OCI-LY7 (cell line): ENCODE measurements at regions not wholly inside any gene's neighbourhood (a gene's known extent, or its start where the extent isn't known, plus 50 kb on each side); places are given as distances from the start of the nearest gene placed in this dataset.

Source experiments
- BruUV-seq: library from RNA; stranded (reverse); fragments of 400-500 nt; replicated peaks from 2 replicates; lab custom pipeline; 2021; lab: Mats Ljungman, UMichigan
- CTCF ChIA-PET: fragments of 300-600 bp; sonication (Branson Sonifier 250); formaldehyde crosslinking; loops from one replicate; lab custom pipeline; 2022; ENCODE audit warnings: antibody characterized with exemption; ENCODE audit not compliant: unreplicated experiment; lab: Charles Lee
- POLR2A ChIA-PET: fragments of 300-600 bp; sonication (Branson Sonifier 250); formaldehyde crosslinking; loops from one replicate; lab custom pipeline; 2022; ENCODE audit warnings: antibody characterized with exemption; lab: Charles Lee
- DNase-seq: peaks from one replicate; pipeline ENCODE4 v3.0.0-alpha.2; 2015; ENCODE audit warnings: low spot score
- H2AFZ ChIP-seq: fragments of 200-600 bp; sonication (generic), shearing (Covaris generic); 2 replicates; pipeline ENCODE4 v1.6.1; 2014; ENCODE audit warnings: mild to moderate bottlenecking, antibody characterized with exemption, low read length, moderate library complexity
- H3K27ac ChIP-seq: fragments of 200-600 bp; sonication (generic); 2 replicates; pipeline ENCODE4 v1.5.1; 2014; ENCODE audit warnings: mixed run types, low read depth, mild to moderate bottlenecking, moderate library complexity, low read length, inconsistent platforms; ENCODE audit not compliant: poor library complexity, severe bottlenecking
- H3K36me3 ChIP-seq: fragments of 200-600 bp; sonication (generic); 2 replicates; pipeline ENCODE4 v1.6.1; 2014; ENCODE audit warnings: mild to moderate bottlenecking, antibody characterized with exemption, low read length, moderate library complexity, mixed read lengths; ENCODE audit not compliant: insufficient read depth
- H3K4me1 ChIP-seq: fragments of 200-600 bp; sonication (generic); 2 replicates; pipeline ENCODE4 v1.5.1; 2014; ENCODE audit warnings: mild to moderate bottlenecking, low read length; ENCODE audit not compliant: insufficient read depth, poor library complexity, severe bottlenecking
- H3K4me2 ChIP-seq: fragments of 200-600 bp; sonication (generic); 2 replicates; pipeline ENCODE4 v1.6.1; 2014; ENCODE audit warnings: mild to moderate bottlenecking, low read length
- H3K4me3 ChIP-seq: fragments of 200-600 bp; sonication (generic); 2 replicates; pipeline ENCODE4 v1.5.1; 2014; ENCODE audit warnings: mild to moderate bottlenecking, low read depth, low read length; ENCODE audit not compliant: poor library complexity, severe bottlenecking
- H3K79me2 ChIP-seq: fragments of 200-600 bp; sonication (generic); 2 replicates; pipeline ENCODE4 v1.6.1; 2016; ENCODE audit warnings: low read depth, mild to moderate bottlenecking, low read length, moderate library complexity, mixed read lengths; ENCODE audit not compliant: insufficient read depth
- H3K9me2 ChIP-seq: fragments of 200-600 bp; sonication (generic); 2 replicates; pipeline ENCODE4 v1.6.1; 2016; ENCODE audit warnings: mild to moderate bottlenecking, low read length, mixed read lengths; ENCODE audit not compliant: insufficient read depth
- H3K9me3 ChIP-seq: fragments of 200-600 bp; sonication (generic); 2 replicates; pipeline ENCODE4 v1.6.1; 2014; ENCODE audit warnings: mild to moderate bottlenecking, mixed run types, low read length, mixed read lengths
- H4K20me1 ChIP-seq: fragments of 200-600 bp; sonication (generic); 2 replicates; pipeline ENCODE4 v1.6.1; 2014; ENCODE audit warnings: mild to moderate bottlenecking, antibody characterized with exemption, low read length, moderate library complexity, mixed read lengths; ENCODE audit not compliant: insufficient read depth
- CTCF ChIP-seq: fragments of 200-600 bp; sonication (generic); conservative IDR thresholded peaks from 2 replicates; pipeline ENCODE4 v1.5.1; 2014; ENCODE audit warnings: mild to moderate bottlenecking, antibody characterized with exemption, low read length, moderate library complexity, mixed read lengths
- EZH2phosphoT487 ChIP-seq: fragments of 200-600 bp; sonication (generic); IDR thresholded peaks from 2 replicates; pipeline ENCODE4 v1.6.1; 2018; ENCODE audit warnings: low read depth, borderline replicate concordance, mild to moderate bottlenecking, mixed run types, antibody characterized with exemption, low read length, moderate library complexity, mixed read lengths
- intact Hi-C: fragments of 100-400 bp; cut with micrococcal nuclease; formaldehyde crosslinking; loops from one replicate; pipeline ENCODE4 v1.10.0; 2022; ENCODE audit not compliant: unreplicated experiment

- intact Hi-C loops: no loop called here
- H3K79me2 ChIP-seq: no peaks in the 10 kb centered on the region
- no peak overlapping the region for H2AFZ ChIP-seq
- BruUV-seq: no TSS peak
- no peaks in the 10 kb centered on the region for H3K9me2 ChIP-seq
- ChIA-PET POLR2A (interaction anchor here (0.7 to 1.1 kb wide), 3 partner anchors 34 to 437 kb away, joined by 3 to 4 read pairs (median 3); no protein-coding TSS in a partner anchor), CTCF (no interaction called here)
- no peak for TF ChIP-seq EZH2phosphoT487
- TF ChIP-seq CTCF: no peak
- no peak overlapping the region for H3K4me2 ChIP-seq
- no peaks in the 10 kb centered on the region for H3K9me3 ChIP-seq
- no peak overlapping the region for H3K27ac ChIP-seq
- H3K4me1 ChIP-seq: no peaks in the 10 kb centered on the region
- no peak for DNase-seq
- H4K20me1 ChIP-seq: no peaks in the 10 kb centered on the region
- no peak overlapping the region for H3K4me3 ChIP-seq
- no peaks in the 10 kb centered on the region for H3K36me3 ChIP-seq
Measured at GRCh38 chr1:70805641-70806040, 242.0 kb downstream of the PTGER3 start.

DNA sequence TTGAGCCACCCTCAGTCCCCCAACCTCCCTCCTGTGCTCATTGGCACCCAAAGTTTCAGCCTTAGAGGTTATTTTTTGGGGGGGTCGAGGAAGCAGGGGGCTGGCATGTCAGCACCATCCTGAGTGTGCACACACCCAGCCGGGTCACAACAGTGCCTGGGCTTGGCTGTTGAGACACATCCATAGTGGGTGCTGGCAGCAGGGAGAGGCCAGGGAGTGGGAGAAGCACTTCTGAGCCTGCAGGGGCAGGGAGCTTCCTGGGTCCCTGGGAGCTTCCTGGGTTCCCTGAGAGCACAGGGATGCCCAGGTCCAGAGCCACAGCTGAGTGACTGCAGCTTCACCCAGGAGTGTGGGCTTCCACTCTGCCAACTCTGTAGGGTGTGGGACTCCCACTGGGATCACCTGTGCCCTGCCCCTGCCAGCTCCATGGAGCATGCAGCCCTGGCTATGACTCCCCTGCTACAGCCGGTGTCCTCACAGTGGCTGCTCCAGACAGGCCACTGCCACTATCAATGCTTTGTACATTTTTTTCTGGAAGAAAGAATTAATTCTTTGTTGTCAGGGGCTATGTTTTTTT is 240.4 kb downstream of the PTGER3 start:
- no peaks in the 10 kb centered on the region for H3K9me2 ChIP-seq
- no peaks in the 10 kb centered on the region for H3K4me1 ChIP-seq
- H3K4me3 ChIP-seq: no peak overlapping the region
- no peak overlapping the region for H2AFZ ChIP-seq
- H3K27ac ChIP-seq: no peak overlapping the region
- no peak for DNase-seq
- ChIA-PET CTCF (no interaction called here), POLR2A (interaction anchor here (0.6 kb wide), 1 partner anchor 144 kb away, joined by 3 read pairs; no protein-coding TSS in a partner anchor)
- no peak for TF ChIP-seq CTCF
- no peak for TF ChIP-seq EZH2phosphoT487
- H3K36me3 ChIP-seq: no peaks in the 10 kb centered on the region
- intact Hi-C loops: no loop called here
- no peak overlapping the region for H3K4me2 ChIP-seq
- no peaks in the 10 kb centered on the region for H3K9me3 ChIP-seq
- BruUV-seq: no TSS peak
- H3K79me2 ChIP-seq: no peaks in the 10 kb centered on the region
- H4K20me1 ChIP-seq: no peaks in the 10 kb centered on the region

DNA sequence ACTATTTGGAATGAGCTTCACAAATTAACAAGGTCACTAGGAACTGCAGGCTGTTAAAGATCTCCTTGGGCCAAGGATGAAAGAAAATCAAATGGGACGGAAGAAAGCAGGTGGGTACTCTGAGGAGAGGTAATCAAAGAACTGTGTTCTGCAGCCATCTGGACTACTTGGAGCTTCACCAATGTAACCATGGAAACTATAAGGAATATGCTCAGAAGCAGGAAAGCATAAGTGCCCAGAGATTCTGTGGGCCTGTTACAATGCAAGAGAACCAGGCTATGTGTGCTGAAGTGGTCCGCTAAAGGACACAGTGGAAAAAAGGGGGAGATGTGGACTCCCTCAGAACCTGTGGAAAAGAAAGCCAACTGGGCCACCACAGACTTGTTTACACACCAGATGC is 238.5 kb downstream of the PTGER3 start:
- intact Hi-C loops: no loop called here
- no peaks in the 10 kb centered on the region for H3K9me2 ChIP-seq
- H4K20me1 ChIP-seq: no peaks in the 10 kb centered on the region
- no peak for TF ChIP-seq CTCF
- no peak for TF ChIP-seq EZH2phosphoT487
- no peak for DNase-seq
- POLR2A ChIA-PET: no interaction called here
- H3K27ac ChIP-seq: no peak overlapping the region
- H3K4me1 ChIP-seq: no peaks in the 10 kb centered on the region
- no peak overlapping the region for H2AFZ ChIP-seq
- H3K36me3 ChIP-seq: no peaks in the 10 kb centered on the region
- no peaks in the 10 kb centered on the region for H3K79me2 ChIP-seq
- H3K4me3 ChIP-seq: no peak overlapping the region
- BruUV-seq: no TSS peak
- no peak overlapping the region for H3K4me2 ChIP-seq
- CTCF ChIA-PET: no interaction called here
- no peaks in the 10 kb centered on the region for H3K9me3 ChIP-seq
